ENCODE measurements at regions not wholly inside any gene's neighbourhood (a gene's known extent, or its start where the extent isn't known, plus 50 kb on each side); places are given as distances from the start of the nearest gene placed in this dataset.
"Not testable (repeated sequence)": the region's sequence is repeated elsewhere in the genome, so short reads cannot be mapped to it uniquely, and the experiment has no call there.

DNA sequence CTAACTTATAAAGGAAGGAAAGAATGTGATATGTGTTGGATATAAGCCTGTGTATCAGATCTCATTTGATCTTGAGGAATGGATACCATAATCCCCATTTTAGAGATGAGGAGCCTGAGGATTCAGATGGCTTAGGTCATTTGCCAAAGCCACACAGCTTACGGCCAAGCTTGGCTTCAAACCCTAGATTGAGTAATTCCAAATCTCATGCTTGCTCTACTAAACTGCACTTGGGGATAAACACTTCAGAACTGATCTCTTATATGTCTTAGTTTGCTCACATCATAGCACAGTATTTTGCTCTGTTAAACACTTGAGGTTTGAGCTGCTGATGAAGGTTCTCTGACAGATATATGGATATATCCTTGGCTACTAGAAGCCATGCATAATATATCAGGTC is 504.4 kb downstream of the NTRK2 start:
- no peaks in the 10 kb centered on the region for H3K27me3 Mint-ChIP-seq
- DNase-seq = no peak
- H3K4me1 Mint-ChIP-seq = no peaks in the 10 kb centered on the region
- no peak overlapping the region for H3K4me3 Mint-ChIP-seq
- H3K36me3 Mint-ChIP-seq (ENCODE audit: low read depth) = no peaks in the 10 kb centered on the region
- H3K9me3 Mint-ChIP-seq = no peaks in the 10 kb centered on the region
- intact Hi-C loops (cut with micrococcal nuclease) = no loop called here
- H3K27ac Mint-ChIP-seq = no peak overlapping the region

DNA sequence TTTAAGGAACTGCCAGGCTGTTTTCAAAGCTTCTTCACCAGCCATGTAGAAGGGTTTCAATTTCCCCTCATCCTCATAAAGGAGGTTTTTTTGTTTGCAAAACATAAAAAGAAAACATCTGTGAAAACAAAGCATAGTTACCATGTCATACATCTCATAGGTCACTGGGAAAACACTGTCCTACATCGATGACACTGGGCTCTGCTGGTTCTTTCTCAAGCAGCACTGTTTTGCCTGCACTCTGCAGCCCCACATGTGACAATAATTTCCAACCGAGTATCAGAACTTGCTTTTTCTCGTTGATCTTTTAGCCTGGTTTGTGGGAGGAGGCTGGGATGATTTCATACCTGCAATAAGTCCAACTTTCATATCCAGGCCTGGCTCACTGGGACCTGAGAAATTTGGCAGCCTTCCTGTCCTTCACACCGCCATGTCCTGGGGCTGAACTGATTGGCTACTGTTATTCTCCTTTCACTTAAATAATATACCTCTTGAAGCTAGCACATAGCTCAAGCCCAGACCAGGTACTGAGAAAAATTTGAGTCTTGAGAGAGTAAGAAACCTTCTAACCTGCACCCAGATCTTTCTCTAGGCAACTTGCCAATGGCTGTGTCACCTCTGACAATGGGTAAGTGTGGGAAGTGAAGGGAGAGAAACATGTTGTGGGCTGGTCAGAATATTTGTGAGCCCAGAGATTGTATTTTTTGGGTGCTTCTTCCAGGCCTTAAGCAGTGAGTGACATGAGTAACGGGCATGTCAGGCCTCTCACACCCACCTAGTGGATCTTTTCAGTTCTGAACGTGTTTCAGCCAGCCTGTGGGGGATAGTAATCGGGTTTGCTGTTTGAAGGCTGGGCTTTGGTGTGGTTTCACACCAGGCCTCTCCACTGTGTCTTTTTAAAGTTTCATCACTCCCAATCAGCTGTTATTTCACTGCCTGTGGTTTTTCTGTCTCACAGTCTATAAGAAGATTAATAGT is 502.8 kb downstream of the NTRK2 start:
- DNase-seq = no peak
- intact Hi-C loops (cut with micrococcal nuclease) = no loop called here
- Mint-ChIP-seq H3K27ac (no peak overlapping the region), H3K9me3 (no peaks in the 10 kb centered on the region), H3K36me3 (ENCODE audit: low read depth) (no peaks in the 10 kb centered on the region), H3K4me3 (no peak overlapping the region), H3K27me3 (no peaks in the 10 kb centered on the region), H3K4me1 (no peaks in the 10 kb centered on the region)

DNA sequence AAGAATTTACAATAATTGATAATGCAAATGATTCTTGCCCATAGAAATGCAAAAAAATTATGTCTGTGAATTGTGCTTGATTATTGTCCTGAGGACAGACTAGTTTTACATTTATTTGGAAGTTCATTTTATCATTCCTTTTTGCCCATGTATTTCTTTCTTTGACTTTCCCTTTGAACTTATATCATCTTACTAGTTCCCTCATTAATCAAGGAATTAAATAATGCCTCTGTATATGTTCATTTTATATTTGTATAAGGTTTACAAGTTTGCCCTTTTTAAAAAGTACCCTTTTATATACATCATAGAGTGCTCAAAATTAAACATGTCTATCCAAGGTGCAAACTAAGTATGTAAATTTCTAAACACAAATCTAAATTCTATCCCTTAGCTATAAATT is 501.6 kb downstream of the NTRK2 start:
- no peak for DNase-seq
- Mint-ChIP-seq H3K4me1 (no peaks in the 10 kb centered on the region), H3K9me3 (no peaks in the 10 kb centered on the region), H3K27ac (no peak overlapping the region), H3K27me3 (no peaks in the 10 kb centered on the region), H3K36me3 (ENCODE audit: low read depth) (no peaks in the 10 kb centered on the region), H3K4me3 (no peak overlapping the region)
- intact Hi-C loops (cut with micrococcal nuclease) = no loop called here

DNA sequence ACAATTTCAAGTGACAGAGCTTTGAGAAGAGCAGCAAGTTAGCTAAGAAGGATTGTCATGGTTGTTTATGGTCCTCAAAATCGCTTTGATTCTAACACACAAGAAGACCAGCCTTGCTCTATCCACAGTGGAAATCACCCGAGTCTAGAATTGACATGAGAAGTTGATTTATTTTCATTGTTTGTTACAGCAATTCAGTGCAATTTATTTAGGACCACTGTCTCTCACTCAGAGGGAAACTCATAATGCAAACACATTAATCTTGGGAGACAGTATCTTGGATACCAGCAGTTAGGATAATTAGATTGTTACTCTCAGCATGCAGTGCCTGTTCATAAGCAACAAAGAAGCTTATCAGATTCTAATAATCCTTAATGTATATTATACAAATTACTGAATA is 498.9 kb downstream of the NTRK2 start:
- H3K4me3 Mint-ChIP-seq = no peak overlapping the region
- no peak overlapping the region for H3K27ac Mint-ChIP-seq
- DNase-seq = no peak
- peaks cover 3% of the 10 kb centered on the region for H3K9me3 Mint-ChIP-seq
- intact Hi-C loops (cut with micrococcal nuclease) = no loop called here
- no peaks in the 10 kb centered on the region for H3K4me1 Mint-ChIP-seq
- H3K36me3 Mint-ChIP-seq (ENCODE audit: low read depth) = no peaks in the 10 kb centered on the region
- H3K27me3 Mint-ChIP-seq = no peaks in the 10 kb centered on the region

DNA sequence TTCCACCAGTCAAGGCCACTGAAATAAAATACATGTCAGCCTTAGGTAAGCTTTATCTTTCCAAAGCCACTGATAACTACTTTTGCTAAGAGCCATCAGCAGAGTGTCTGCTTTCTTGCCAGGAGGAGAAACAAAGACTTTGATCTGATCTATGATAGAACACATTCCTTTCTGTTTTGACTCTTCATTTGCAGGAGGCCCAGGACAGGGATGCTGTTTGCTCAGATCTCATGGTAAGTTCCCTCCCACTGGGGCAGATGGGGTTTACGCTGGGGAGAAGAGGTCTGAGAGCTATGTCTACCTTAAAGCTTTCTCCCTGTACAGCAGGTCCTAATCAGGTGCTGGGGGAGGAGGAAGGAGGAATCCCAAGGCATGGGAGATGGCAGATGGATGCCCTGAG is 497.6 kb downstream of the NTRK2 start:
- H3K4me3 Mint-ChIP-seq = no peak overlapping the region
- peaks cover 3% of the 10 kb centered on the region for H3K9me3 Mint-ChIP-seq
- H3K4me1 Mint-ChIP-seq = no peaks in the 10 kb centered on the region
- H3K27me3 Mint-ChIP-seq = no peaks in the 10 kb centered on the region
- DNase-seq = no peak
- intact Hi-C loops (cut with micrococcal nuclease) = no loop called here
- H3K27ac Mint-ChIP-seq = no peak overlapping the region
- H3K36me3 Mint-ChIP-seq (ENCODE audit: low read depth) = no peaks in the 10 kb centered on the region

DNA sequence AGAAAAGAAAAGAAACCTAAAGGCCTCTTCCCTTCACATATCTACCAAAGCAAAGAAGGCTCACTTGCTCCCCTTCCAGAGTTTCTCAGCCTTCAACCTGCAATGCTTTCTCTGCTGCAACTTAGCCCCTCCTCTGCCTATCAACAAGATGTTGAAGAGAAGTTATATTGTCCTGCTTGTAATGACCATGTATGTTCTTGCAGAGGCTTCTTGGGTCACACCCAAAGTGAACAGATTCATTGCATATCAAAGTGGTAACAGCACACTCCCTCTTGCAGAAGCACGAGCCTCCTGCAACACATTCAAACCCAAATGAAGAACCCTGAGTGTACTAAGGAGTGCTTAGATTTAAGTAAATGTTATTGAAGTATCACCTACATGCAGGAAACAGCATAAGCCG is 494.3 kb downstream of the NTRK2 start:
- Mint-ChIP-seq H3K9me3 (peaks cover 3% of the 10 kb centered on the region), H3K27ac (no peak overlapping the region), H3K4me1 (no peaks in the 10 kb centered on the region), H3K4me3 (no peak overlapping the region), H3K36me3 (ENCODE audit: low read depth) (no peaks in the 10 kb centered on the region), H3K27me3 (no peaks in the 10 kb centered on the region)
- DNase-seq = no peak
- intact Hi-C loops (cut with micrococcal nuclease) = no loop called here

DNA sequence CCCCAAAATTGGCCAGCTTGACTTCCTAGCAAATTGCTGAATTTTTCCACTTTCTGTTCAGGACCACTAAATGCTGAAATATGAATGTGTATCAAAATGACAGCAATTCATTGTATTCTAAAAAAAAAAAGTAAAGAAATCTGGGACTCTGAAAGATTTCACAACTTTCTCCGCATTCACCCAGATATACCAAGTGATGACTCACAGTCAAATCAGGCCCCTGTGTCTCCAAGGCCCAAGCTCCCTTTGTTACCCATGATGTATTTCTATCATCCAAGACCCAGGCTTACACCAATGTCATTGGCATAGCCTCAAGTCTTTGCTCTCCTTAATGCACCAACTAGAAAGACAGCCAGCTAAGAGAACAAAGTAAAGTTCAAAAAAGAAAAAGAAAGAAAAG is 493.9 kb downstream of the NTRK2 start:
- H3K36me3 Mint-ChIP-seq (ENCODE audit: low read depth) = no peaks in the 10 kb centered on the region
- H3K4me3 Mint-ChIP-seq = no peak overlapping the region
- DNase-seq = no peak
- peaks cover 3% of the 10 kb centered on the region for H3K9me3 Mint-ChIP-seq
- H3K4me1 Mint-ChIP-seq = no peaks in the 10 kb centered on the region
- H3K27me3 Mint-ChIP-seq = no peaks in the 10 kb centered on the region
- intact Hi-C loops (cut with micrococcal nuclease) = no loop called here
- no peak overlapping the region for H3K27ac Mint-ChIP-seq

DNA sequence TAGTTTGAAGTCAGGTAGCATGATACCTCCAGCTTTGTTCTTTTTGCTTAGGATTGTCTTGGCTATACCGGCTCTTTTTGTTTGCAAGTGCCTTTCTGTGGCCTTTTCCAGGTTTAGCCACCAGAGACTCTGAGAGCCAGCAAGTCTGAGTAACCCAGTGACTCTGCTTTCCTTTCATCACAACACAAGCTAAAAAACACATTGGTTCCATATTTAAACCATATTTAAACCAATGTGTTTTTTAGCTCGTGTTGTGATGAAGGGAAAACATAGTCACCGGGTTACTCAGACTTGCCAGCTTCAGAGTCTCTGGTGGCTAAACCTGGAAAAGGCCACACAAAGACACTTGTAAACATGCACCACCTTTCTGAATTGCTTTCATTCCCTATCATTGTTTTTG is 493.3 kb downstream of the NTRK2 start:
- H3K27me3 Mint-ChIP-seq = no peaks in the 10 kb centered on the region
- no peaks in the 10 kb centered on the region for H3K4me1 Mint-ChIP-seq
- intact Hi-C loops (cut with micrococcal nuclease) = no loop called here
- H3K36me3 Mint-ChIP-seq (ENCODE audit: low read depth) = no peaks in the 10 kb centered on the region
- DNase-seq = no peak
- no peak overlapping the region for H3K27ac Mint-ChIP-seq
- no peak overlapping the region for H3K4me3 Mint-ChIP-seq
- peaks cover 3% of the 10 kb centered on the region for H3K9me3 Mint-ChIP-seq

DNA sequence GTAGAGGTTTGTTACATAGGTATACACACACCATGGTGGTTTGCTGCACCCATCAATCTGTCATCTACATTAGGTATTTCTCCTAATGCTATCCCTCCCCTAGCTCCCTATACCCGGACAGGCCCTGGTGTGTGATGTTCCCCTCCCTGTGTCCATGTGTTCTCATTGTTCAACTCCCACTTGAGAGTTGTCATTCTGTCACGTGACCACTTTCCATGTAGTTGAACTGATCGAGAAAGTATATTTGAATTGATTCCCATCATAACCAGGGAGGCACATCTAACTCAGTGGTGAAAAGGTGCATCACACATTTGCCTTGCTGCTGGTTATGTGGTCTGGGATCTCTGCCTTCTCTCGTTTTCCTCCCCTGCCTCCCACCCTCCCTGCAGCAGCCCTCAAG is 491.4 kb downstream of the NTRK2 start:
- H3K9me3 Mint-ChIP-seq; DNase-seq; intact Hi-C loops (cut with micrococcal nuclease); H3K27me3 Mint-ChIP-seq; H3K4me1 Mint-ChIP-seq; H3K4me3 Mint-ChIP-seq; H3K27ac Mint-ChIP-seq; H3K36me3 Mint-ChIP-seq (ENCODE audit: low read depth): not testable (repeated sequence)

DNA sequence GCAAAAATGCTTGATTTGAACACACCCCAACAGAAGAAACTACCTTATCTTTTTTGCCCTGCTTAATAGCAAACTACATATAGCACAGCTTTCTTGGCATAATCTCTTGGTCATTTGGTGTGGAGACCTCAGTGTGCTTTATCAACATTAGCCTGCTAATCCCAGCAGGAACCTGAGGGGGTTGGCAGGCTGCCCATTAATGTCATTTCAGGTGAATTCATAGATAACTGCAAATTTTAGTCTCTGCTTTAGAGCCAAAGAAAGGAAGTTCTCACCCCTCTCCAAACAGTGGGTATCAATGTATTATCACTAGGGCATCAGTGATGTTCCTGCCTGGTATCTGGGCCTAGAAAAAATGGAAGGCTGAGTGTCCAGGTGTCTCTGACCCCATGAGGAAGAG is 489.0 kb downstream of the NTRK2 start:
- no peaks in the 10 kb centered on the region for H3K9me3 Mint-ChIP-seq
- DNase-seq = no peak
- no peaks in the 10 kb centered on the region for H3K27me3 Mint-ChIP-seq
- H3K27ac Mint-ChIP-seq = no peak overlapping the region
- H3K36me3 Mint-ChIP-seq (ENCODE audit: low read depth) = no peaks in the 10 kb centered on the region
- intact Hi-C loops (cut with micrococcal nuclease) = no loop called here
- H3K4me1 Mint-ChIP-seq = no peaks in the 10 kb centered on the region
- H3K4me3 Mint-ChIP-seq = no peak overlapping the region

DNA sequence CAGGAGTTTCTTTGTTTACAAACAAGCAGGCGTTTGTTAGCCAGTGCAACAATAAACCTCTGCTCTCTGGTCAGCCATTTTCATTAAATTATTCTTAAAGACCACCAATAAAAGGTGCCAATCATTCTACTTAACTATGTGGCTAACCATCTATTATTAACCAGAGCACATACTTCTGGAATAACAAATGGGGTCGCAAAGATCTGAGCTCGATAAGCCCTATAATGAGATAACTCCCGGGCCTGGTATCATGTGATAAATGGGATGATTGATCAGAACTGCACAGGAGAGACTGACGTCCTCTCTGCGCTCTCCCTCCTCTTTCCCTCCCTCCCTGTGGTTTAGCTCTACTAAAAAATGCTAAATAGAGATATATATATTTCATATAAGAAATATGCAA is 488.2 kb downstream of the NTRK2 start:
- no peak overlapping the region for H3K4me3 Mint-ChIP-seq
- no peaks in the 10 kb centered on the region for H3K36me3 Mint-ChIP-seq (ENCODE audit: low read depth)
- no peaks in the 10 kb centered on the region for H3K4me1 Mint-ChIP-seq
- H3K9me3 Mint-ChIP-seq = no peaks in the 10 kb centered on the region
- H3K27ac Mint-ChIP-seq = no peak overlapping the region
- intact Hi-C loops (cut with micrococcal nuclease) = no loop called here
- no peak for DNase-seq
- H3K27me3 Mint-ChIP-seq = no peaks in the 10 kb centered on the region

DNA sequence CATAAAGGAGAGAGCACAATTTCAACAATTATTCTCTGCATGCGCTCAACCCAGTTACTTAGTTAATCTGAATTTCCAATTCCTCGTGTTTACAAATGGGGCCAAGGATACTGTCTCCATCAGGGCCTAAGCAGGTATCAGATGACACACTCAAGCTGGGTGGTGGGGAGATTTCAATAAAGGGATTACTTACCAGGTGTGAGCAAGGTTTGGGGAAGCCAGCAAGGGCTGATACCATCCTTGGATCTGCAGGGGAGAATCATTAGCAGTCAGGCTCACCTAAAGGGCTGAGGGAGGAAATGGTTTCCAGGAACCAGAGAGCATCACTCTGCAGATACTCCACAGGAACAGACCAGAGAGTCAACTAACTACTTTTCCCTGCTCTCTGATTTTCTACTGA is 487.1 kb downstream of the NTRK2 start:
- Mint-ChIP-seq H3K9me3 (no peaks in the 10 kb centered on the region), H3K27ac (no peak overlapping the region), H3K27me3 (no peaks in the 10 kb centered on the region), H3K36me3 (ENCODE audit: low read depth) (no peaks in the 10 kb centered on the region), H3K4me1 (no peaks in the 10 kb centered on the region), H3K4me3 (no peak overlapping the region)
- intact Hi-C loops (cut with micrococcal nuclease) = no loop called here
- DNase-seq = no peak

DNA sequence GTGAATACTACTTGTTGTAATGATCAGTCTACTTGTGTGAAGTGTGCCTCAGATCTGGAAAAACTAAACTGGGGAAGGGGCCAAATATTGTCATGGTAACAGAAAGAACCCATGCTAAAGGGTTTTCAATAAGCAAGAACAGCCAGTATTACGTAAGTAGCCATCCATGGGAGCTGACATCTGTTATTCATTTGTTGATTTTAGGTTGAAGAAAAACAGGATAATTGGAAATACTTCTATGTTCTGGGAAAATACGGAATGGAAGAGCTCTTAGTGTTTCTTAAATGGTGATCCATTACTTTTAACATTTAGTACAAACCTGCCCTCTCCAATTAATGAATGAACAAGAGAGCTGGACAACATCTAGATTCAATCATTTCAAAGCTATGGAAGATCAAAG is 485.8 kb downstream of the NTRK2 start:
- Mint-ChIP-seq H3K36me3 (ENCODE audit: low read depth) (no peaks in the 10 kb centered on the region), H3K9me3 (no peaks in the 10 kb centered on the region), H3K27ac (no peak overlapping the region), H3K4me1 (no peaks in the 10 kb centered on the region), H3K27me3 (no peaks in the 10 kb centered on the region), H3K4me3 (no peak overlapping the region)
- DNase-seq = no peak
- intact Hi-C loops (cut with micrococcal nuclease) = no loop called here

DNA sequence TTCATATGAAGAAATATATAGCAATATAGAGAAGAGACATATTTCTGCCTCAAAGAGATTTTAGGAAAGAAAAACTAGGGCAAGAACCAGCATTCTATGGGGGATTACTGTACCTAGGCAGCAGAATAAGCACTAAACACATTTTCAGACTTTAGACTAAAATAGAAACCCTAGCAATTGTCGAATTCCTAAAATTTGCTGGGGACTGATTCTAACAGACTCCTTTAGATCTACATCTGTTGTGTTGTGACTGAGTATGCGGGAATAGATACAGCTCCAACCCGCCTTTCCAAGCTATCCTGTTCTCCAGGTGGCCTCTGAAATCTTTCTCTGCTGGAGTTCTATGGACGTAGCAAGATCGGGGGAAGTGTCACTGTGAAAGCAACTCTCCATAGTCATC is 482.2 kb downstream of the NTRK2 start:
- H3K9me3 Mint-ChIP-seq = no peaks in the 10 kb centered on the region
- H3K4me1 Mint-ChIP-seq = no peaks in the 10 kb centered on the region
- H3K27ac Mint-ChIP-seq = no peak overlapping the region
- no peaks in the 10 kb centered on the region for H3K36me3 Mint-ChIP-seq (ENCODE audit: low read depth)
- no peak overlapping the region for H3K4me3 Mint-ChIP-seq
- H3K27me3 Mint-ChIP-seq = no peaks in the 10 kb centered on the region
- intact Hi-C loops (cut with micrococcal nuclease) = no loop called here
- no peak for DNase-seq

DNA sequence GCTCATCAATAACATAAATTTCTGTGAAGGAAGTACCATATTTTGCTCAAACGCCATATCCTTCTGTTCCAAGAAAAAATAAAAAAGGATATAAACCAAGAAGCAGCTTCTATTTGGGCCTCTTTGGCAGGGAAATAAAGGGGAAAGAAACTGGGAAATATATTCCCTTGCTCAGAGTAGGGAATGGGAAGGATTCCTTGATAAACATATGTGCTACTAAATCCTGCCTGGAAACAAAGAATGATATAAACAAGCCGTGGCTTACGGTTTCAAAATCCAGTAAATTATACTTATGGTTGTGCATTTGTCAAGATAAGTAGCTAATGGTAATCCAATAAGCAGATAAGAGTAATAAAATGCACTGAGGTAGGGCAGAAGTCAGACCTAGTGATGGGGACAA is 481.6 kb downstream of the NTRK2 start:
- Mint-ChIP-seq H3K4me1 (no peaks in the 10 kb centered on the region), H3K36me3 (ENCODE audit: low read depth) (no peaks in the 10 kb centered on the region), H3K27ac (no peak overlapping the region), H3K9me3 (no peaks in the 10 kb centered on the region), H3K4me3 (no peak overlapping the region), H3K27me3 (no peaks in the 10 kb centered on the region)
- intact Hi-C loops (cut with micrococcal nuclease) = no loop called here
- no peak for DNase-seq
